ENCODE measurements at regions not wholly inside any gene's neighbourhood (a gene's known extent, or its start where the extent isn't known, plus 50 kb on each side); places are given as distances from the start of the nearest gene placed in this dataset.
"Not testable (repeated sequence)": the region's sequence is repeated elsewhere in the genome, so short reads cannot be mapped to it uniquely, and the experiment has no call there.

DNA sequence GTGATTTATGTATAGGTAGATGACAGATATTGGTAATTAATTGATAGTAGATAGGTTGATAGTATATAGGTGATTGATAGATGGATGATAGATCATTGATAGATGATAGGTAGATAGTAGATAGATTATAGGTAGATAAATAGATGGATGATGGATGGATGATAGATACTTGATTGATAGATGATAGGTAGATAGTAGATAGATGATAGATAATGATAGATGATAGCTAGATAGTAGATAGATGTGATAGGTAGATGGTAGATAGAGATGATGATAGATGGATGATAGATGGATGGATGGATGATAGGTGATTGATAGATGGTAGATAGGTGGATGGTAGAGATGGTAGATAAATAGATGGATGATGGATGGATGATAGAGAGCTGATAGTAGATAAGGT, 62.0 kb upstream of the SAMD11 start:
- no peaks in the 10 kb centered on the region for H3K27me3 ChIP-seq
- DNase-seq, result no peak
- no peaks in the 10 kb centered on the region for H3K36me3 ChIP-seq (ENCODE audit: low read depth, missing control alignments)
- H3K27ac ChIP-seq, result no peak overlapping the region
- H3K9me3 ChIP-seq, result no peaks in the 10 kb centered on the region
- TF ChIP-seq, protein P1, sequence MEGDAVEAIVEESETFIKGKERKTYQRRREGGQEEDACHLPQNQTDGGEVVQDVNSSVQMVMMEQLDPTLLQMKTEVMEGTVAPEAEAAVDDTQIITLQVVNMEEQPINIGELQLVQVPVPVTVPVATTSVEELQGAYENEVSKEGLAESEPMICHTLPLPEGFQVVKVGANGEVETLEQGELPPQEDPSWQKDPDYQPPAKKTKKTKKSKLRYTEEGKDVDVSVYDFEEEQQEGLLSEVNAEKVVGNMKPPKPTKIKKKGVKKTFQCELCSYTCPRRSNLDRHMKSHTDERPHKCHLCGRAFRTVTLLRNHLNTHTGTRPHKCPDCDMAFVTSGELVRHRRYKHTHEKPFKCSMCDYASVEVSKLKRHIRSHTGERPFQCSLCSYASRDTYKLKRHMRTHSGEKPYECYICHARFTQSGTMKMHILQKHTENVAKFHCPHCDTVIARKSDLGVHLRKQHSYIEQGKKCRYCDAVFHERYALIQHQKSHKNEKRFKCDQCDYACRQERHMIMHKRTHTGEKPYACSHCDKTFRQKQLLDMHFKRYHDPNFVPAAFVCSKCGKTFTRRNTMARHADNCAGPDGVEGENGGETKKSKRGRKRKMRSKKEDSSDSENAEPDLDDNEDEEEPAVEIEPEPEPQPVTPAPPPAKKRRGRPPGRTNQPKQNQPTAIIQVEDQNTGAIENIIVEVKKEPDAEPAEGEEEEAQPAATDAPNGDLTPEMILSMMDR (IDR thresholded peaks at IDR 0.05), result no peak
- no peak overlapping the region for H3K4me3 ChIP-seq
- intact Hi-C loops (cut with DNase I; ENCODE audit: low total_unique reads), result no loop called here
- no peaks in the 10 kb centered on the region for H3K4me1 ChIP-seq

DNA sequence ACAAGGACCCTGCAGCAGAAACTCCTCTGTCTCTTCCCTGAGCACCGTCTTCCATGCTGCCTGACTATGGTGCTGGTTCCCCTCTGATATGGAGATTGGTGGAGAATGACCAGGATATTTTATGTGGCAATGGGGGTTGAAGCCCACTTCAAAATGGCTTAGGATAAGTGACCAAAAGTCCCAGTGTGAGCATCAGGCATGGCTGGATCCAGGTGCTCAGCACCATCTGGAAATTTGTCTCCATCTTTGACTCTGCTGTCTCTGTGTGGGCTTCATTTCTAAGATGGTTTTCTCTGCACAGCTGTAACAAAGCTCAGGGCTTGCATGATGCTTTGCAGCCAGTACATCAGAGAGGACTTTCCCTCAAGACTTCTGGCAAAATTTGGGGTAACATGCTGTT, 61.1 kb upstream of the SAMD11 start:
- intact Hi-C loops (cut with DNase I; ENCODE audit: low total_unique reads); H3K4me1 ChIP-seq; H3K4me3 ChIP-seq; H3K27me3 ChIP-seq; H3K27ac ChIP-seq; H3K9me3 ChIP-seq; H3K36me3 ChIP-seq (ENCODE audit: low read depth, missing control alignments); DNase-seq: not testable (repeated sequence)
- WGBS, 2 donors, result 0% methylated on average over 1 of the region's 1 CpG

DNA sequence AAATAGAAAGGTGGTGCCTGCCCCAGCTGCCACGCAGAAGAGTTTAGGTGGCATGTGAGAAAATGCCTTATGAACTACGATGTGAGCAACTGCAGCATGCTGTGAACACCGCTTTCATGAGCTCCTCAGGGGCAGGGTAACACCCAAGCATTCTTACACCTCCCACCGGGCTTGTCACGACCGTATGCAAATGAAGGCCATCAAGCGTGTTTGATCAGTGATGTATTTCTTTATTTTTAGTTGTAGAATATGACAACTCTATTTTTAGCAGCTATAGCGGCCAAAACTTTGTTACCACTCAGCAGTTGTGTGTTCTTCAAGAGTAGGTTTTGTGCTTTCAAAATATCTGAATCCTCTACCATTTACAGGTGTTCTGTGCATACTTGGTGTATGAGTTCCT, 58.1 kb upstream of the SAMD11 start:
- intact Hi-C loops (cut with DNase I; ENCODE audit: low total_unique reads), result not testable (repeated sequence)

DNA sequence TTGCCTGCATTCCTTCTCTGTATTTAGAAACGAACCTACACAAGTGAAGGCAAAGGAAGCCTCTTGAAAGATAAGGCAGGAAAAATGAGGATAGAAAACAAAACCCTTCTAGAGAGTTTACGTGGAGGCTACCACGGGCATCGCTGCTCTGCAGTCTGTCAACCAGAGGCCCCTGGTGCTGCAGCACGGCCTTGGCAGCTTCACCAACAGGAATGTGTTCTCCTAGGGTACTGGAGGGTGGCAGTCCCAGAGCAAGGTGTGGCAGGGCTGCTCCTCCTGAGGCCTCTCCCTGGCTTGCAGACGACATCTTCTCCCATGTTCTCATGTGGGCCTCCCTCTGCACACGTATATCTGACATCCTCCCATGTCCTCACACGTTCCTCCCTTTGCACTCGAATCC, 57.6 kb upstream of the SAMD11 start:
- no peak for TF ChIP-seq POLR2A (IDR thresholded peaks at IDR 0.05)
- TF ChIP-seq, protein P1 (IDR thresholded peaks at IDR 0.05), result no peak
- intact Hi-C loops (cut with DNase I; ENCODE audit: low total_unique reads), result no loop called here
- Histone ChIP-seq H3K36me3 (ENCODE audit: low read depth, missing control alignments) (no peaks in the 10 kb centered on the region), H3K27me3 (no peaks in the 10 kb centered on the region), H3K4me3 (no peak overlapping the region), H3K9me3 (no peaks in the 10 kb centered on the region), H3K27ac (no peak overlapping the region), H3K4me1 (no peaks in the 10 kb centered on the region)
- WGBS, 2 donors, result 66 to 67% methylated on average over 8 to 9 of the region's 9 CpGs
- DNase-seq, result no peak

More for the DNA sequence above, 58.1 kb upstream of the SAMD11 start:
- 67 to 83% methylated on average over 8 of the region's 8 CpGs for WGBS, 2 donors
- not testable (repeated sequence) for H3K9me3 ChIP-seq; H3K4me1 ChIP-seq; DNase-seq; H3K4me3 ChIP-seq; H3K27ac ChIP-seq; H3K27me3 ChIP-seq; H3K36me3 ChIP-seq (ENCODE audit: low read depth, missing control alignments)

DNA sequence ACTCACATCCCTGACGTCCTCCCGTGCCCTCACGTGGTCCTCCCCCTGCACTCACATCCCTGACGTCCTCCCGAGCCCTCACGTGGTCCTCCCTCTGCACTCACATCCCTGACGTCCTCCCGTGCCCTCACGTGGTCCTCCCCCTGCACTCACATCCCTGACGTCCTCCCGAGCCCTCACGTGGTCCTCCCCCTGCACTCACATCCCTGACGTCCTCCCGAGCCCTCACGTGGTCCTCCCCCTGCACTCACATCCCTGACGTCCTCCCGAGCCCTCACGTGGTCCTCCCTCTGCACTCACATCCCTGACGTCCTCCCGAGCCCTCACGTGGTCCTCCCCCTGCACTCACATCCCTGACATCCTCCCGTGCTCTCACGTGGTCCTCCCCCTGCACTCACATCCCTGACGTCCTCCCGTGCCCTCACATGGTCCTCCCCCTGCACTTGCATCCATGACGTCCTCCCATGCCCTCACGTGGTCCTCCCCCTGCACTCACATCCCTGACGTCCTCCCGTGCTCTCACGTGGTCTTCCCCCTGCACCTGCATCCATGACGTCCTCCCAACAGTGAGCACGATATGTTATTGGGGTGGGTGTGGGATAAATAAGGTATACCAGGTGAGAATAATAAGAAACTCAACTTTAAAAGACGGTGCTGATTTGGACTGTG, 57.0 kb upstream of the SAMD11 start:
- DNase-seq; intact Hi-C loops (cut with DNase I; ENCODE audit: low total_unique reads); H3K27ac ChIP-seq; H3K9me3 ChIP-seq; H3K4me1 ChIP-seq; H3K4me3 ChIP-seq; H3K36me3 ChIP-seq (ENCODE audit: low read depth, missing control alignments); H3K27me3 ChIP-seq: not testable (repeated sequence)
- WGBS, 2 donors, result 63 to 69% methylated on average over 32 to 33 of the region's 33 CpGs

DNA sequence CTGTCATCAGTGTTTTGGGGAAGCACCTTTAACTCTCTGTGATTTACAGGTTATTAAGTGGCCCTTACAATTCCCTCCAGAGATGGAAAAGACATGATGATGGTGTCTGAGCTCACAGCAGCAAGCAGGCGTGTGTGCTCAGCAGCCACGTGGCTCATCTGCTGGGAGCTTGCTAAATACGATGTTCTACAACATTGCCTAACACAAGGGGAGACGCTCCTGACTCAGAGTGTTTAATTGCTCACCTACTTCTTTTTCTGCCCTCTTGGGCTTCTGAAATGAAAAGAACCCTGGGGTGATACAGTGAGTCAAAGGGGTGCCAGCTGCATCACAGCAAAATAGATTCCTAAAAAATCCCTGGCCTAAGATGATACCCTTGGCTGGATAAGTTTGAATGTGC, 56.2 kb upstream of the SAMD11 start:
- 69 to 78% methylated on average over 4 of the region's 4 CpGs for WGBS, 2 donors
- H3K4me1 ChIP-seq, result not testable (repeated sequence)

DNA sequence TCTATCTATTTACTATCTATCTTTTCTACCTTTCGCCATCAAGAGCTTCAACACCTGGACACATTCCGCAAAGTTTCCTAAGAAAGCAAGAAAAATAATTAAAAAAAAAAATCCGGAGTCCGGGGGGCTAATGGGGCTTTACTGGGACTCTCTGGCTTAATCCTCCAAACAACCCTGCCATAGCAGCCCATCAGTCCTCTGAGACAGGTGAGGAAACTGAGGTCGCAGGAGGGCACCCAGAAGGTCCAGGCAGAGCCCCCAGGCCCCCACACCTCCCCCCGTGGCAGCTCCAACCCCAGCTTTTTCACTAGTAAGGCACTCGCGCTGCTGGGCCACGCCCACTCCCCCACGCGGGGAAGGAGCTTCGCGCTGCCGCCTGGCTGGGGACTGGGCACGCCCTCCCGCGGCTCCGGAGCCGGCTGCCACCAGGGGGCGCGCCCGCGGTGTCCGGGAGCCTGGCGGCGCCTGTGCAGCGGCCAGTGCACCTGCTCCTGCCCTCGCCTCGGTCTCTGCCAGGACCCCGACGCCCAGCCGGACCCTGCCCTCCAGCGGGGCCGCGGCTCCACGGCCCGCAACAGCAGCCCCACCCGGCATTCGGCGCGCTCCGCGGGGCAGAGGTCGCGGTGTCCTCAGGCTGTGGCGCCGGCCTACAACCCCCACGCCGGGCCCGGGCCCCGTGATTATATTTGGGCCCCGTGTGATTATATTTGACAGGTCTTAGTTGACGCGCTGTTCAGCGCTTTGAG, 54.1 kb upstream of the SAMD11 start:
- Histone ChIP-seq H3K9me3 (no peaks in the 10 kb centered on the region), H3K4me3 (no peak overlapping the region), H3K27me3 (no peaks in the 10 kb centered on the region), H3K36me3 (ENCODE audit: low read depth, missing control alignments) (no peaks in the 10 kb centered on the region), H3K27ac (no peak overlapping the region), H3K4me1 (no peaks in the 10 kb centered on the region)
- TF ChIP-seq POLR2A (IDR thresholded peaks at IDR 0.05), result no peak
- TF ChIP-seq, protein P1 (IDR thresholded peaks at IDR 0.05), result peak; percentile 62 to 83 (median 81)
- intact Hi-C loops (cut with DNase I; ENCODE audit: low total_unique reads), result no loop called here
- 10 to 11% methylated on average over 38 to 47 of the region's 55 CpGs for WGBS, 2 donors
- DNase-seq, result peak; percentile 76

More for the DNA sequence above, 56.2 kb upstream of the SAMD11 start:
- H3K27me3 ChIP-seq; H3K9me3 ChIP-seq; H3K4me3 ChIP-seq; DNase-seq; H3K27ac ChIP-seq; intact Hi-C loops (cut with DNase I; ENCODE audit: low total_unique reads); H3K36me3 ChIP-seq (ENCODE audit: low read depth, missing control alignments): not testable (repeated sequence)

Measured in testis (tissue), 2 donors.